GM23338 (cell line): ENCODE measurements at regions not wholly inside any gene's neighbourhood (a gene's known extent, or its start where the extent isn't known, plus 50 kb on each side); places are given as distances from the start of the nearest gene placed in this dataset.
A peak's percentile ranks its signal among the peaks of the same experiment; 100 is the strongest.
"Not testable (repeated sequence)": the region's sequence is repeated elsewhere in the genome, so short reads cannot be mapped to it uniquely, and the experiment has no call there.

Experiments
- ATAC-seq: fragments of 200-7000 bp; cut with Tn5 transposase; 3 replicates; pipeline ENCODE4 v1.9.1; 2020
- DNase-seq: peaks from one replicate; pipeline ENCODE4 v3.0.0-alpha.2; 2015; ENCODE audit warnings: low spot score
- H2AFZ ChIP-seq: fragments of 200-600 bp; sonication (generic); 2 replicates; pipeline ENCODE4 v1.8.0; 2016; ENCODE audit warnings: antibody characterized with exemption, mild to moderate bottlenecking, moderate library complexity
- H3F3A ChIP-seq: fragments of 200-600 bp; sonication (generic); replicated peaks from 2 replicates; pipeline ENCODE4 v1.8.0; 2017; ENCODE audit warnings: antibody characterized with exemption, mixed run types, low read depth
- H3K27ac ChIP-seq: fragments of 200-600 bp; sonication (generic); 2 replicates; pipeline ENCODE4 v1.6.1; 2016; ENCODE audit warnings: low read depth
- H3K27me3 ChIP-seq: fragments of 200-600 bp; sonication (generic); 2 replicates; pipeline ENCODE4 v1.8.0; 2016; ENCODE audit warnings: mild to moderate bottlenecking, mixed run types, moderate library complexity; ENCODE audit not compliant: insufficient read depth
- H3K36me3 ChIP-seq: fragments of 200-600 bp; sonication (generic); 2 replicates; pipeline ENCODE4 v1.8.0; 2016; ENCODE audit warnings: mild to moderate bottlenecking; ENCODE audit not compliant: insufficient read depth
- H3K4me1 ChIP-seq: fragments of 200-600 bp; sonication (generic); 2 replicates; pipeline ENCODE4 v1.8.0; 2016; ENCODE audit warnings: mild to moderate bottlenecking, moderate library complexity; ENCODE audit not compliant: insufficient read depth
- H3K4me2 ChIP-seq: fragments of 200-600 bp; sonication (generic); 2 replicates; pipeline ENCODE4 v1.7.1; 2017; ENCODE audit warnings: mixed run types
- H3K4me3 ChIP-seq: fragments of 200-600 bp; sonication (generic); 2 replicates; pipeline ENCODE4 v1.6.1; 2016; ENCODE audit warnings: mixed run types
- H3K79me2 ChIP-seq: fragments of 200-600 bp; sonication (generic); replicated peaks from 2 replicates; pipeline ENCODE4 v1.8.0; 2017; ENCODE audit warnings: mild to moderate bottlenecking; ENCODE audit not compliant: insufficient read depth
- H3K9me2 ChIP-seq: fragments of 200-600 bp; sonication (generic); 2 replicates; pipeline ENCODE4 v1.8.0; 2017; ENCODE audit not compliant: insufficient read depth
- H4K20me1 ChIP-seq: fragments of 200-600 bp; sonication (generic); replicated peaks from 2 replicates; pipeline ENCODE4 v1.8.0; 2017; ENCODE audit warnings: mild to moderate bottlenecking; ENCODE audit not compliant: insufficient read depth
- H3K27ac Mint-ChIP-seq: 2 replicates; pipeline ENCODE4 v1.8.0; 2020; ENCODE audit warnings: inconsistent platforms, mild to moderate bottlenecking, moderate library complexity, mixed read lengths
- H3K27me3 Mint-ChIP-seq: 3 replicates; pipeline ENCODE4 v1.8.0; 2022; ENCODE audit warnings: low read depth, mild to moderate bottlenecking, moderate library complexity, mixed read lengths, inconsistent platforms; ENCODE audit not compliant: insufficient read depth, poor library complexity
- H3K36me3 Mint-ChIP-seq: 3 replicates; pipeline ENCODE4 v1.8.0; 2021; ENCODE audit warnings: low read depth, mild to moderate bottlenecking, inconsistent platforms, moderate library complexity, mixed read lengths
- H3K4me1 Mint-ChIP-seq: 3 replicates; pipeline ENCODE4 v1.8.0; 2020; ENCODE audit warnings: mild to moderate bottlenecking, inconsistent platforms, mixed read lengths
- H3K4me3 Mint-ChIP-seq: 3 replicates; pipeline ENCODE4 v1.8.0; 2021; ENCODE audit warnings: moderate library complexity, mild to moderate bottlenecking, inconsistent platforms, mixed read lengths
- H3K9me3 Mint-ChIP-seq: 3 replicates; pipeline ENCODE4 v1.8.0; 2020; ENCODE audit warnings: moderate library complexity, mild to moderate bottlenecking, inconsistent platforms, mixed read lengths
- EZH2 ChIP-seq: fragments of 200-600 bp; sonication (generic); IDR thresholded peaks from one replicate; pipeline ENCODE4 v1.8.0; 2017; ENCODE audit warnings: antibody characterized with exemption, mild to moderate bottlenecking, low read depth; ENCODE audit not compliant: unreplicated experiment
- JUNB ChIP-seq: IDR thresholded peaks from one replicate; pipeline ENCODE4 v1.6.1; 2016; ENCODE audit warnings: antibody characterized with exemption; ENCODE audit not compliant: unreplicated experiment
- NANOG ChIP-seq: IDR thresholded peaks from 2 replicates; pipeline ENCODE4 v1.6.1; 2016; ENCODE audit warnings: antibody characterized with exemption, borderline replicate concordance
- STAT1 ChIP-seq: IDR thresholded peaks from one replicate; pipeline ENCODE4 v1.6.1; 2016; ENCODE audit warnings: antibody characterized with exemption; ENCODE audit not compliant: unreplicated experiment
- ZNF114 ChIP-seq: fragments of 250-450 bp; sonication (Bioruptor Pico); IDR thresholded peaks from 2 replicates; pipeline ENCODE4 v1.5.0; 2020; ENCODE audit warnings: mild to moderate bottlenecking, moderate library complexity
- ZNF331 ChIP-seq: fragments of 250-450 bp; sonication (Bioruptor Pico); IDR thresholded peaks from 2 replicates; pipeline ENCODE4 v1.5.0; 2020; ENCODE audit warnings: low read depth, mild to moderate bottlenecking, moderate library complexity
- TF ChIP-seq, protein P1 (sequence below): IDR thresholded peaks from one replicate; pipeline ENCODE4 v1.6.1; 2018; ENCODE audit warnings: antibody characterized with exemption; ENCODE audit not compliant: unreplicated experiment
- TF ChIP-seq, protein P2 (sequence below): IDR thresholded peaks from 2 replicates; pipeline ENCODE4 v1.6.1; 2016; ENCODE audit warnings: antibody characterized with exemption

DNA sequence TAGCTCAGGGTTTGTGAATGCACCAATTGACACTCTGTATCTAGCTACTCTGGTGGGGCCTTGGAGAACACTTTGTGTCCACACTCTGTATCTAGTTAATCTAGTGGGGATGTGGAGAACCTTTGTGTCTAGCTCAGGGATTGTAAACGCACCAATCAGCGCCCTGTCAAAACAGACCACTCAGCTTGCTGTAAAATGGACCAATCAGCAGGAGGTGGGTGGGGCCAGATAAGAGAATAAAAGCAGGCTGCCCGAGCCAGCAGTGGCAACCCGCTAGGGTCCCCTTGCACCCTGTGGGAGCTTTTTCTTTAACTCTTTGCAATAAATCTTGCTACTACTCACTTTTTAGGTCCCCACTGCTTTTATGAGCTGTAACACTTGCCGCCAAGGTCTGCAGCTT, 115.6 kb upstream of the MBNL1 start:
- not testable (repeated sequence) for H3K27ac Mint-ChIP-seq, H4K20me1 ChIP-seq, H3K4me3 ChIP-seq, H3K36me3 ChIP-seq, H3K9me2 ChIP-seq, H3K27me3 ChIP-seq, H3K9me3 Mint-ChIP-seq, H3K4me3 Mint-ChIP-seq, H3K27me3 Mint-ChIP-seq, H2AFZ ChIP-seq, H3K4me2 ChIP-seq, H3K79me2 ChIP-seq, ATAC-seq, H3K36me3 Mint-ChIP-seq, DNase-seq, H3K27ac ChIP-seq, H3F3A ChIP-seq
- H3K4me1 Mint-ChIP-seq = peaks cover 20% of the 10 kb centered on the region
- H3K4me1 ChIP-seq = peaks cover 26% of the 10 kb centered on the region

- Histone ChIP-seq H3K4me2 (no peak overlapping the region), H3K4me1 (peaks cover 6% of the 10 kb centered on the region; the same call in 1 of the 2 replicates), H3K4me3 (no peak overlapping the region), H3K9me2 (no peaks in the 10 kb centered on the region), H3K79me2 (no peaks in the 10 kb centered on the region), H3K27me3 (no peaks in the 10 kb centered on the region), H3F3A (no peaks in the 10 kb centered on the region), H3K36me3 (no peaks in the 10 kb centered on the region), H3K27ac (no peak overlapping the region), H4K20me1 (no peaks in the 10 kb centered on the region), H2AFZ (no peak overlapping the region)
- Mint-ChIP-seq H3K27me3 (peaks cover 1% of the 10 kb centered on the region), H3K9me3 (no peaks in the 10 kb centered on the region), H3K36me3 (no peaks in the 10 kb centered on the region), H3K4me1 (peaks cover 8% of the 10 kb centered on the region; the same call in 2 of the 3 replicates), H3K27ac (no peak overlapping the region), H3K4me3 (no peak overlapping the region)
- TF ChIP-seq, protein P1, sequence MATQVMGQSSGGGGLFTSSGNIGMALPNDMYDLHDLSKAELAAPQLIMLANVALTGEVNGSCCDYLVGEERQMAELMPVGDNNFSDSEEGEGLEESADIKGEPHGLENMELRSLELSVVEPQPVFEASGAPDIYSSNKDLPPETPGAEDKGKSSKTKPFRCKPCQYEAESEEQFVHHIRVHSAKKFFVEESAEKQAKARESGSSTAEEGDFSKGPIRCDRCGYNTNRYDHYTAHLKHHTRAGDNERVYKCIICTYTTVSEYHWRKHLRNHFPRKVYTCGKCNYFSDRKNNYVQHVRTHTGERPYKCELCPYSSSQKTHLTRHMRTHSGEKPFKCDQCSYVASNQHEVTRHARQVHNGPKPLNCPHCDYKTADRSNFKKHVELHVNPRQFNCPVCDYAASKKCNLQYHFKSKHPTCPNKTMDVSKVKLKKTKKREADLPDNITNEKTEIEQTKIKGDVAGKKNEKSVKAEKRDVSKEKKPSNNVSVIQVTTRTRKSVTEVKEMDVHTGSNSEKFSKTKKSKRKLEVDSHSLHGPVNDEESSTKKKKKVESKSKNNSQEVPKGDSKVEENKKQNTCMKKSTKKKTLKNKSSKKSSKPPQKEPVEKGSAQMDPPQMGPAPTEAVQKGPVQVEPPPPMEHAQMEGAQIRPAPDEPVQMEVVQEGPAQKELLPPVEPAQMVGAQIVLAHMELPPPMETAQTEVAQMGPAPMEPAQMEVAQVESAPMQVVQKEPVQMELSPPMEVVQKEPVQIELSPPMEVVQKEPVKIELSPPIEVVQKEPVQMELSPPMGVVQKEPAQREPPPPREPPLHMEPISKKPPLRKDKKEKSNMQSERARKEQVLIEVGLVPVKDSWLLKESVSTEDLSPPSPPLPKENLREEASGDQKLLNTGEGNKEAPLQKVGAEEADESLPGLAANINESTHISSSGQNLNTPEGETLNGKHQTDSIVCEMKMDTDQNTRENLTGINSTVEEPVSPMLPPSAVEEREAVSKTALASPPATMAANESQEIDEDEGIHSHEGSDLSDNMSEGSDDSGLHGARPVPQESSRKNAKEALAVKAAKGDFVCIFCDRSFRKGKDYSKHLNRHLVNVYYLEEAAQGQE = no peak
- no peak for TF ChIP-seq ZNF331
- no peak for TF ChIP-seq ZNF114 (CRISPR knock-in tag)
- no peak for TF ChIP-seq JUNB
- TF ChIP-seq NANOG = no peak
- ATAC-seq (no peak), DNase-seq (no peak)
Measured at GRCh38 chr3:152155246-152156020, 113.3 kb upstream of the MBNL1 start.

- DNase-seq = no peak
- H3K4me3 ChIP-seq = no peak overlapping the region
- H3K36me3 ChIP-seq = no peaks in the 10 kb centered on the region
- H2AFZ ChIP-seq = 0 out of 2 replicates have a peak overlapping the region, but pooled peaks have one; percentile 15
- no peaks in the 10 kb centered on the region for H4K20me1 ChIP-seq
- no peak for ATAC-seq
- H3F3A ChIP-seq = no peaks in the 10 kb centered on the region
- H3K27ac ChIP-seq = no peak overlapping the region
- no peaks in the 10 kb centered on the region for H3K27me3 ChIP-seq
- H3K4me1 ChIP-seq = no peaks in the 10 kb centered on the region
- Mint-ChIP-seq H3K36me3 (no peaks in the 10 kb centered on the region), H3K9me3 (no peaks in the 10 kb centered on the region), H3K27ac (no peak overlapping the region), H3K4me3 (no peak overlapping the region), H3K4me1 (no peaks in the 10 kb centered on the region), H3K27me3 (peaks cover 1% of the 10 kb centered on the region)
- H3K9me2 ChIP-seq = no peaks in the 10 kb centered on the region
- H3K79me2 ChIP-seq = no peaks in the 10 kb centered on the region
- no peak overlapping the region for H3K4me2 ChIP-seq
- TF ChIP-seq STAT1 = no peak
- TF ChIP-seq, protein P1 = no peak
- TF ChIP-seq, protein P2, sequence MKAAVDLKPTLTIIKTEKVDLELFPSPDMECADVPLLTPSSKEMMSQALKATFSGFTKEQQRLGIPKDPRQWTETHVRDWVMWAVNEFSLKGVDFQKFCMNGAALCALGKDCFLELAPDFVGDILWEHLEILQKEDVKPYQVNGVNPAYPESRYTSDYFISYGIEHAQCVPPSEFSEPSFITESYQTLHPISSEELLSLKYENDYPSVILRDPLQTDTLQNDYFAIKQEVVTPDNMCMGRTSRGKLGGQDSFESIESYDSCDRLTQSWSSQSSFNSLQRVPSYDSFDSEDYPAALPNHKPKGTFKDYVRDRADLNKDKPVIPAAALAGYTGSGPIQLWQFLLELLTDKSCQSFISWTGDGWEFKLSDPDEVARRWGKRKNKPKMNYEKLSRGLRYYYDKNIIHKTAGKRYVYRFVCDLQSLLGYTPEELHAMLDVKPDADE = no peak
- no peak for TF ChIP-seq EZH2
- TF ChIP-seq ZNF331 = no peak
- TF ChIP-seq ZNF114 (CRISPR knock-in tag) = no peak
- TF ChIP-seq NANOG = no peak
Measured at GRCh38 chr3:152156880-152157279, 111.8 kb upstream of the MBNL1 start.
